ENCODE measurements at regions not wholly inside any gene's neighbourhood (a gene's known extent, or its start where the extent isn't known, plus 50 kb on each side); places are given as distances from the start of the nearest gene placed in this dataset.

DNA sequence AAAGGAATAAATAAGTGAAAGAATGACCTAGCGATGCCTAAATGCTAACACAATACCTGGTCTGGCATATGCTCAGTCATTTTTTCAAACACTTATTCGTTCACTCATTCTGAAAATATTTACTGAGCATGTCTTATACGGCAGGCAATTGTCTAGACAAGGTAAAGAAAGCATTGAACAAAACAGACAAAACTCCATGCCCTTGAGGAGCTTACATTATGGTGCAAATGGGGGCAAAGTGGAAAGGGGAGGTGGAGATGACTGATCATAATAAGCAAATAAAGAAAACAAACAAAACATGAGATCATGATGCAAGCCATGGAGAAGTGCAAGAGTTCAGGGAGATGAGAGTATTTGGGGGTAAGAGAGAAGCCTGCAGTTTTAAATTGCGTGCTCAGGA is 334.6 kb upstream of the PPARGC1A start:
- TF ChIP-seq CTCF (IDR thresholded peaks at IDR 0.05 in 4 of 5, conservative IDR thresholded peaks at IDR 0.05 in 1 of 5) (no peak), POLR2A (IDR thresholded peaks at IDR 0.05) (no peak)
